GM19238 (cell line): ENCODE measurements at regions not wholly inside any gene's neighbourhood (a gene's known extent, or its start where the extent isn't known, plus 50 kb on each side); places are given as distances from the start of the nearest gene placed in this dataset.

ENCODE experiments used
- DNase-seq: peaks from one replicate; pipeline ENCODE4 v3.0.0; 2011; ENCODE audit warnings: low spot score; ENCODE audit not compliant: insufficient read length

DNA sequence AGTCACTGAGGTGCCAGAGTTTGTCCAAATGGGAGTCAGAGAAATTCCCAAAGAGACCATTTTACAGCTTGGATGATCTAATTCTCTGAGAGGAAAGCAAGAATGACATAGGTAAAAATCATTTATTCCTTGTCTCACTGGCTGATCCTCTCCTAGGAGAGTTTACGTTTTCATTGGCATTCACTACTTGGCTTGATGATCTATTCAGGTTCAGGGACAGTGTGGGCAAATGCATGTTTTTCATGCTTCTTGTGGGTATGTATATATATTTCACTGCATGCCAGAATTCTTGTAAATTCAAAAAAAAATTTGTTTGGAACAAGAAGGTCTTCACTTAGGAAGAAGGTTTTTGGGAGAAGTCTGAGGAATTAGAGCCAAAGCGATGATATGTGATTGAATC is 403.4 kb upstream of the JAG1 start:
- no peak for DNase-seq

DNA sequence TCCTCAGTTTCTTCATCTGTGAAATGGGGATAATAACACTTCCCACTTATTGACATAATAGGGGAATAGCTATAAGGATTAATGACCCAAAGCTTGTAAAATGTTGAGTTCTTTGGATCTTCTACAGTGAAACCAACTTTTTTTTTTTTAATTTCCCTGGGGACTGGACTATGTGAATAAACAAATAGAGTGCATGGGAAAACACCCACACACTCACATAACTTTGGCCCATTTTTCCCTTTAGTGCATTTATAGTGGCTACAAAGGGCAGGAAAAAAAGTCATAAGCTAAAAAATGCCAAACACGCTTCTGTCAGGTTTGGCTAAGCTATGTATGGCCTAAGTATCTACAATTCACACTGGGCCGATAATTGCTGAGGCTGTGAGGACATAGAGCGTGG is 406.2 kb upstream of the JAG1 start:
- no peak for DNase-seq

DNA sequence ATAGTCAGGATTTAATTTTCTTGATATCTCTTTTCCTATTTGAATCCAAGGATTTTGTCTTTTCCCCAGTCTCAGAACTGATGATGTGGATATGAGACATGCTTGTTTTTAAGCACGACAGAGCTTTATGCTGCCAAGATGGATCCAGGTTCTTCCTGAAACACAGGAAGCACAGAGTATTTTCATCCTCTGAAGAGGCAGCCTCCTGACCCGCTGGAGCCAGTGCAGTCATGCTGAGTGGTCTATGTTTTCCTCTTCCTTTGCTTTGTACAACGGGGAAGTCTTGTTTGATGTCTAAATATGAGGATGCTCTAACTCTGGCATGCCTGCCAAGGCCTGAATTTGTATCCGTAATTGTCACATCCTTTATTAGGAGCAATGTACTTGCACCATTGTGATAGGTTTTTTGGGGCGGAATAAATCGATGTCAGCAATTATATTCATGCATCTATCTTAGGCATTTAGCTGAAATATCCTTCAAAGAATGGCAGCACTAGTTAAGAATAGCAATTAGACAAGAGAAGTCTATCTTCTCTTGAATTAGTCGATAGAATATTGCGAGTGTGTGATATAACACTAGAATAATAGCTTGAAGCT is 407.1 kb upstream of the JAG1 start:
- no peak for DNase-seq

DNA sequence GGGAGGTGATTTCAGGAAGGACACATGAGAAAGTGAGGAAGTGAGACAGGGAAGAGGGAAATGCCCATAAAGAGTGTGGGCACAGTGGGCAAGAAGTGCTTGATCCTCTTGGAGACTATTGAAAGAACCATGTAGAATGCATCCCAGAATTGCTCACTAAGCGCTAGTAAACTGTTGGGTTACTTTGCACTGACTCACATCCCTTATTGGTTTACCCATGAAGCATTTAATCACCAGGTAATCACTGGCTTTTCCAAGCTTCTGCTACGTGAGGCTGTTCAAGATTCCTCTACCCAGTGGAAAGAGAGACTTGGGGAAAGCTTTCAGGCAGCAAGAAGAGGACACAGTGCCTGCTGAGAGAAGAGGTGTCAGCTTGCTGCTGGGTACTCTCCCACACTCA is 410.0 kb upstream of the JAG1 start:
- no peak for DNase-seq

DNA sequence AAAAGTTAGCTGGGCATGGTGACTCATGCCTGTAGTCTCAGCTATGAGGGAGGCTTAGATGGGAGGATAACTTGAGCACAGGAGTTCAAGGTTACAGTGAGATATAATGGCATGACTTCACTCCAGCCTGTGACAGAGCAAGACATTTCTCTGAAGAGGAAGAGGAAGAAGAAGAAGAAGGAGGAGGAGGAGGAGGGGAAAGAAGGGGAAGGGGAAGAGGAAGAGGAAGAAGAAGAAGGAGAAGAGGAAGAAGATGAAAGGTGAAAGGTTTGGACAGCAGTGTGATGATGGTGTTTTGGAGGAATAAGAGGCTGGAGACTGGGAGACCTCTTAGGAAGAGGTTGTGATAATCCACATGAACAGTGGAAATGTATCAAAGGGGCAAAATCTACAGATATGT is 410.7 kb upstream of the JAG1 start:
- DNase-seq = no peak

DNA sequence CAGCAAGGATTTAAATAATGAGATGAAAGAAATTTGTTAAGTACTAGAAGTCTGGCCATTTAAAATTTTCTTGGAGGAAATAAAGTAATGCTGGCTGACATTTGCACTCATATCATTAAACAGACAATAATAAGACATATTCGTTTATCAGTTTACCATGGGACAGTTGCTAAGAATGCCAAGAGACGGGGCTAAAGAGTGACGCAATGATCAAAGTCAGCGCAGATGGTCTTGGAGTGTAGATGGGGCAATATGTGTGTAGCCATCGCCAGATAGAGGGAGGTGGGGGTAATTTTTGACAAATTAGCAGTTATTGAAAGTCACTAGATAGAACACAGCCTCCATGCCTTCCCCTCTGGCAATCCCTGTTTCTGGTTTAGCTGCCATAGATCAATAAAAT is 413.2 kb upstream of the JAG1 start:
- no peak for DNase-seq

DNA sequence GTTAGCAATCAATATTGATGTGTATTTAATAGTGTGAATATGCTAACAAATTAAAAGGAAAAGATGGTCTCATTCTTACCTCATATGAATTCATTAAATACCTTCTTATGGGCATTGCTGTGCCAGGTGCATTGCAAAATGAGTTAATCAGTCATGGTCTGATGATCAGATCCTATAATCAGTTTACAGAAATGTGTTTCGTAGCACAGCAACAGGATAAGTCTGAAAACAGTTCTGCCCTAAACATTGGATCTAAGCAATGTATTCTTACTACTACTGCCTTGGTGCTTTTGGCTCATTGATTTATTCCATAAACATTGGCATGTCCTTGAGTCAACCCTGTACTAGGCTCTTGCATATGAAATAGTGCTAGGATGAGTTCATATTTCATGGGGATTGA is 417.0 kb upstream of the JAG1 start:
- DNase-seq = no peak

DNA sequence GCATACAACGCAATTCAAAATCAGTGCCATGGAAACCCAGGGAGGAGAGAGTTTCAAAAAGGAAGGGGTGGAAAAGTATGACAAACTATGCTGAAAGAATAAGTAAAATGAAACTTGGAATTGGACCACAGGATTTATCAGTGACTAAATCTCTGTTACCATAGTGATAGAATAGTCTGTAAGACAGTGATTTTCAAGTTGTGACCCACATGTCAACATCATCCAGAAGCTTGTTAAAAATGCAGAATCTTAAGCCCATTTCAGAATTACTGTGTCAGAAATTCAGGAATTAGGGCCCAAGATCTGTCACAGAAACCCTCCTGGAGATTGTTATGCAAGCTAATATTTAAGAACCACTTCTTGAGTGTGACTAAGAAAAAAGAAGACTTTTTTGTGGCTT is 417.7 kb upstream of the JAG1 start:
- no peak for DNase-seq

DNA sequence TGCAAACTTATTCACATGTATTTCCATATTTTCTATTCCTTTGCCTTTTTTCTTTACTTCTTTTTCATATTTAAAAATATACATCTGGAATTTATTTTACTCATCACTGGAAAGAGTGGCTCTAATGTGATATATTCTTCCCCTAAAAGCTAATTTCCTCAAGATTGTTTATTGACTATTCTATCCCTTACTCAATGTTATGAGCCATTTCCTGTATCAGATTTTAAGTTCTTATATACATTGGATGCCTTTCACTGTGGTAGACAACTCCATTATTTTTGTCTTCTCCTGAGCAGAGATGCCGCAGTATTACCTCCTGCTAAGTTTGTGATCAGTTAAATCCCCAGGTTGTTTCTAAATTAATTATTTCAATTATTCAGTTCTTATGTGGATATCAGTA is 418.4 kb upstream of the JAG1 start:
- no peak for DNase-seq

DNA sequence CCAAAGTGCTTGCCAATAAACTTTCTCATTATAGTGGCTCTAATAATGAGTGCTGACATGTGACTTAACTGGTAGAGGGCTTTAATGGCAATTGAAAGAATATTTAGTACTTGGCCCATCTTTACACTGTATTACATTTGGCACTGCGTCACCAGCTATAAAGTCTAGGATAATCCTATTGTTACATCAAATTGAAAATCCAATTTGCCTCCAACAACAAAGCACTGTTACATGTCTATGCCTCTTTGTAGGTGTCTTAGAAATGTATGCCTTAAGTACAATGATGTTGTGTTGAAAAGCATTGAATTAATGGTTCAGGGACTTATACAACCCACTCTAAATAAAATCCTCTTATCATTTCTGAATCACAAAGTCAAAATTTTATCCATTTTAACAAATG is 420.4 kb upstream of the JAG1 start:
- DNase-seq = no peak

DNA sequence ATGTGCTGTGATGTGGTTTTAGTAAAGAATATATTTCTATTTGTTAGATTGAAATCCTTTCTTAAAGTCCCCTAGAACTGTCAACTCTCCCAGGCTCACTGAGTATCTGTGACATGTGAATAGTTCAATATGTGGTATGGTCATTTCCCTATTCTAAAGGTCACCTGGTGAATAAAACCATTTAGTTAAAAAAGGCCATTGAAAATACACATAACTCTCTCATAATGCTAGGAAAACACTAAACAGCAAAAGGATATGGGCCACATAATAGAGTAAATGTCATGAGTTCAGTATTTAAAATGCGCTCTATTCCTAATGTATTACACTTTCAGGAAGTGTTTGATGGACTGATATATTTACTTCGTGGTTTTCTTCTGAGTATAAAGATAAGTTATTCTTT is 420.9 kb upstream of the JAG1 start:
- no peak for DNase-seq

DNA sequence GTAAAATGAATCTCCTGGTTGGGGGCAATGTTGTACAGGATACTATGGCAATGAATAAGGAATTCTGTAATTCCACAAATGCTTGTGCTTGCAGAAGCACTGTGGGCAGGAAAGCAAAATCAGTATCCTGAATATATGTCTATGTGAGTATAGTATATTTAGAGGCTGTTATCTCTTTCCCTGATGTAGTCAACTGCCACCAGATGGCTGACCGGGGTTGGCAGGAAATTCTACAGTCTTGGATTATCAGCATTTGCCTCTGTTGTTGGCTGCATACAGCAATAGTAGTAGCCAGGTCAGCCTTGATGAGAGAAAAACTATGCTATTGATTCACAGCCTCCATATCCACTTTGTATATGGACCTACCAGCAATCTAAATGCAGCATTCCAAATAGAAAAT is 425.1 kb upstream of the JAG1 start:
- DNase-seq = no peak

DNA sequence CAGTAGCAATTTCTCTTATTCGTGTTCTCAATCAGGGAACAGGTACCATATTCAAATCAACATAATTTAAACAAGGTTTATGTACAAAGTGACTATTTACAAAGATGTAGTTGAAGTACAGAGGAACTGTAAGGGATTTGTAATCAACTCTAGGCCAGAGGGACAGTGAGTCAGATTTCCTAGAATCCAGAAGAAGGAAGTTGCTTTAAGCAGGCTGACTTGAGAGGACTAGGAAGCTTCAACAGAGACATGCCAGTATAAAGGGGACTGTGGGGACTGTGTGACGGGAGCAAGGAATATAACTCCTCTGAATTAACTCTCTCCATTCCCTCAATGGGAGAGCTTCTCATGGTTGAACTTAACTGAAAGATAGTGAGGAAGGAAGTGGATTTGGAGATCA is 427.4 kb upstream of the JAG1 start:
- DNase-seq = no peak

DNA sequence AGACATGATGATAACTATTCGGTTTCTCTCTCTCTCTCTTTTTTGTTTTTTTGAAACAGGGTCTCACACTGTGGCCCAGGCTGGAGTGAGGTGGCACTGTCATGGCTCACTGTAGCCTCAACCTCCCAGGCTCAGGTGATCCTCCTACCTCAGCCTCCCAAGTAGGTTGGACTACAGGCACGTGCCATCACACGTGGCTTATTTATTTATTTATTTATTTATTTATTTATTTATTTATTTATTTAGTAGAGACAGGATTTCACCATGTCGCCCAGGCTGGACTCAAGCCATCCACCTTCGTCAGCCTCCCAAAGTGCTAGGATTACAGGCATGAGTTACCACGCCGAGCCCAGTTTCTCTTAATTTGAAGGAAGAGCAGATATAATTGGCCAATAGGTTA is 427.9 kb upstream of the JAG1 start:
- no peak for DNase-seq

DNA sequence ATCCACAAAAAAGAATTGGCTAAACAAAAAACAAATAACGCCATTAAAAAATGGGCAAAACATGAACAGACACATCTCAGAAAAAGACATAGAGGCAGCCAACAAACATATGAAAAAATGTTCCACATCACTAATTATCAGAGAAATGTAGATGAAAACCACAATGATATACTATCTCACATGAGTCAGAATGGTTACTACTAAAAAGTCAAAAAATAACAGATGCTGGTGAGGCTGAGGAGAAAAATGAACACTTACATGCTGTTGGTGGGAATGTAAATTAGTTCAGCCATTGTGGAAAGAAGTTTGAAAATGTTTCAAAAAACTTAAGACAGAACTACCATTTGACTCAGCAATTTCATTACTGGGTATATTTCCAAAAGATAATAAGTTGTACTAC is 430.1 kb upstream of the JAG1 start:
- no peak for DNase-seq

DNA sequence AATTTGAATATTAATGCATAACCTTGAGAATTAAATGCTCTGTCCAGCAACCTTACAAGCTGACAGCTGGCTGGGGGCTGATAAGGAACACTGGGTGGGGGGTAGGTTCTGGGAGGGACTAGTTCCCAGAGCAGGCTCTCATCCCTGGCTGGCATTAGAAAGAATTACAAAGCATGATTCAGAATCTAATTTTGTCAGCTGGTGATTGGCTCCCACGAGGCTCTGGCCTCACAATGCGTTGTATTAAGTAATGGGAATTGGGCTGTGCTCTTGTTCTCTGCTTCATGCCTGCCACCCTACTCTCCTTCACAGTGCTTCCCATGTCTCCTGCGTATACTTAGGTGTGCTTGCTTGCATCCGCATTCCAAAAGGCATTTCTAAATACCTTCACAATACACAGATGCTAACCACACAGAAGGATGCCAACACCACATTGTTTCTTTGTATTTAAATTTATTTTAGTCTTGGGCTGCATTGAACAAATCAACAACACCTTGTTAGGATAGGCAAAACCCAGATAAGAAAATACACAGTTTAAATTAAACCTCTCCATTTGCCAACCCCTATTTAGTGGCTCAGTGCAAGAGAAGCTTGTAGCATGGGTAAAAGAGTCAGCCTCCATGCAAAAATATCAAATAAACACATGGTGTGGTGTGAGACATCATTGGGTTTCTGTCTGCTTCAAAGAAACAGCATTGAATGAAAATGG is 434.5 kb upstream of the JAG1 start:
- no peak for DNase-seq

DNA sequence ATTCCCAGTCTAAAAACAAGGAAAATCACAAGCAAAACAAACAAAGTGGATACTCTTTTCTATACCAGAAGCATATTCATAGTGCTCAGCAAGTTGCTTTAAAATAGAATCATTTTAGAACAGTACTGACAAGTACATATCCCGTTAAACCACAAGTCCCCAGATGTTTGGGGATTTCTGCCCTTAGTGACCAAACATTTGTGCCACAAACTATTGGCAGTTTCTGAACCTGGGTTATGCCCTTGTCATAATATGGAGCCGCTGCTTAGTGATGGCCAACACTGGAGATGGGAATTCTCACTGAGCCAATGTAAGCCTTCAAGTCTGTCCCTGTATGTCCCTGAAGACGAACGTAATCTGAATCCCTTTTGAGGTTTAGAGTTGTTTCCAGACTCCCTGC is 436.7 kb upstream of the JAG1 start:
- DNase-seq = no peak

DNA sequence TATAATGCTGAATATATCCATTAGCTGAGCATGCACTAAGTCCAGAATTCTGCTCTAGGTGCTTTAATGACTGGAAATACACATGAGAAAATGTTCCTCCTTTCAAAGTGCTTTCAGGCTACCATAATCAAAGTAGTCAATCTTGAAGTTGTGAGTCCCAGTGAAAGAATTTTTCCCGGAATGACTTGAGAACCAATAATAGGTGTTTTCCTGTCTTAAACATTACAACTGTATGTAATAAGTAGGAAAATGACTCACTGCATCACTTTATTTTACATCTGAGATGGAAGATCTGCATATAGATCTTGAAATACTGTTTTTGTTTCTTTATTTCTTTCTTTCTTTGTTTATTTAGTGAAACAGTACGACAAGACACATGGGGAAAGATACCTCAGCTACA is 437.4 kb upstream of the JAG1 start:
- DNase-seq = no peak

DNA sequence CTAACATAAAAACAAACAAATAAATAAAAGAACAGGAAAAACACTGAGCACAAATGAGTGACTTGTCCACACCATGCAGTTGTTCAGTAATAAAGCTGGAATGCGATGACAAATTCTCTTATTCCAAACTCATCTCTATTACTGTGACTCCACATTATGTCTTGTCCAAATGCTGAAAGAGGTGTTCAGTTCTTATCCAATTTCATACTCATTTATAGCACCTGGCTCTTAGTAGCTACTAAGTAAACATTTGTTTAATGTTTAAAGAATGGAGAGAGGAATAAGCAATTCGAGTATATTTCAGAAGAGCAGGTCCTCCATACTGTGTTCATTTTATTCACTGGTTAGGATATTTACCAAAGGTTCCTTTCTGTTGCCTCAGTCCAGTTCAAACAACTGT is 439.0 kb upstream of the JAG1 start:
- no peak for DNase-seq

DNA sequence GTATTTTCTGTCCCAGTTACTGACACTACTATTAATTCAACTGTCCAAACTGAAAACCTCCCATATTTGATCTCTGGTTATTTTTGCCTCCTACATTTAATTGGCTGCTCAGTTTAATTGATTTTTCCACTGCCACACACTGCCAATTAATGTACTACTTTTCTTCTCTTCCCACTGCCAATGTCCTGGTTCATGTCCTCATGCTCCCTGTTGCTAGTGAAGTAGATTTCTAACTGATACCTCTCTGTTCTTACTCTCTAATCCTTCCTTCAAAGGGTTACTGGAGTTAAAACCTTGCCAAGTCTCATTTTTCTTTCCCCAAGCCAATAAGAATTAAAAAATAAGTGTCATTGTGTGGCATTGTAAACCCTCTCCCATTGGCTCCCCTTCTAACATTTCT is 440.6 kb upstream of the JAG1 start:
- no peak for DNase-seq

DNA sequence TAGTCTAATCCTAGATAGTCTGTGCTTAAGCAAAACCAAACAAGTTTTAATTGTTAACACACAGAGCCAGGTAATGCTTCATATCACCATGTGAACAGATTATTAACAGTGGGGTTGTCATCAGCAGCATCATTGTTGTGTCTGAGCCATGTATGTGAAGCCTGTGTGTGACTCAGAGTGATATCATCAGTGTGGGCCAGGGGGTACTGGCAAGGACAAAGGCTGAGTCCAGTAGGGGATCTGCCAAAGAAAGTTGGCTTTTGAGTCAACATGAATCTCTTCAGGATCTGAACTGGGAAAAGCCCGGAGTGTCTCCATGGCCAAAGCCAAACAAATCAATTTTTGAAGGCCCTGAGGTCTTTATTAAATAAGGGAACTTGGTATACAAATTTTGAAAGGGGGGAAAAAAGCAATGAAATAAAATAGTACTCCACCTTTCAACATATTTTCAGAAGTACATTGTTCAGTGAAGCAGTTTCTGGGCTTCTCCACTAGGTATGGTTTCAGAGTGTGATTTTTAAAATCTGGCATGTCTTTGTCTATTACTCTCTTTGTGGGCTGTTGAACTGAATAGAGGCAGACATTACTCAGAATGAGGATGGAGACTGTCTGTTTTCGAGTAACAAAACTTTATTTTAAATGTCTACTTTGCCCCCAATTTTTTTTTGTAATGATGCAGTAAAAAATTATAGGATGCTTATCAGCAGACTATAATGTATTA is 444.2 kb upstream of the JAG1 start:
- DNase-seq = no peak

DNA sequence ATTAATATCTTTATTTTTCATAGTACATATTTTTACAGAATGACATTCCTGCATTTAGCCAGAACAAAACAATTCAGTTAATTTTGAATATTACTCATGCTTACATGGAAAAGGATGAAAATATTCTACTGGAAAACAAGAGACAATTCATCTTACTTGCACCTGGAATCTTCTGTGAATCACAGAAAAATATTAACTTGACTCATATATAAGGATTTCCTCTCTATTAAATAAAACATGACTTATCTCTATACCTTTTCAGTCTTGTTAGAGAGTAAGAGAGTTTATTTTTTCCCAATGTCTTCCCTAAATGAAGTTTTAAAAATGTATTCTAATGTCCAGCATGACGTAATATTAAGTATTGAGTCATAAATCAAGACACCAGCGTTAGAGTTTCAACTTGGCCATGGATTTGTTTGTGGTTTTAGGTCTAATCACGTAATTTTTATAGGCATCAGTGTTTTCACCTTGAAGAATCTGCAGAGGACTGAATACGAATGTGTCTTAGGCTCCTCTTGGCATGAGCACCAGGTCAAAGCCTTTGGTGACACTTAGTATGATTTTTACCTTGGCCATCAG is 445.1 kb upstream of the JAG1 start:
- no peak for DNase-seq

DNA sequence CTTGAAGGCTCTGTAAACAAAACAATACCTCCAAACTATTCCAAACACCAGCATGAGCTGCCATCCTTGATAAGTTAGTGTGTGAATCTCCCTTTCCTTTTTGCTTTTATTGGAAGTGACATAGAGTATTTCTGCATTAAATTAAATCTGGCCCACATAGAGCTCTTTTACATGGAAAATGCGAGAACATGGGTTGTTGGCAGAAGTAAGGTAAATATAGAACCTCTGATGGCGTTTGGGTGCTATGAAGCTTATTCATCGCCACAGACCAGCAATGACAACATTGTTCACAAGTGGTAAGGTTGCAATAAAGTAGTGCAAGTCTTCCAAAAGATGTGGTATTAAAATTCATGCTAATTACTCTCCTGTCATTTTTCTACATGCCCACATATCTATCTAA is 445.8 kb upstream of the JAG1 start:
- no peak for DNase-seq
